NCI-H1694 (cell line): ENCODE measurements at regions not wholly inside any gene's neighbourhood (a gene's known extent, or its start where the extent isn't known, plus 50 kb on each side); places are given as distances from the start of the nearest gene placed in this dataset.
"Not testable (repeated sequence)": the region's sequence is repeated elsewhere in the genome, so short reads cannot be mapped to it uniquely, and the experiment has no call there.

ENCODE experiments used
- DNase-seq: peaks from one replicate; lab custom pipeline; 2025; lab: John Stamatoyannopoulos, UW

DNA sequence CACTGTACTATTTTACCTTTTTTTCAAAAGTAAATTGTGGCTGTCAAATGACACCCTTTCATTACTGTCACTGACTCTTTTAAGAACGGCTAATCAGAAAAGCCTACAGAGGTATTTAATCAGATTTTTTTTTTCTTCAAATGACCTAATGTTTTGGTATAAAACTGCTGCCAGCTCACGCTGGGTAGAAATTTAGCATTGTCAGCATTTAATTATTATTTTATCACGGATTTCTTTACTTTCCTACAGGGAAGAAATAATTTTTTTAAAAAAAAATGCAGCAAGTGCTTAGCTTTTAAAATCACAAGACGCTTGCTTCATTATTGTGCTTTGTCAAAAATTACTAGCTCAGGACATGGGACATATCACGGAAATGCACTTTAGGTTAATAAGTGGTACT lies 149.1 kb upstream of the FOXN3 start:
- no peak for DNase-seq

DNA sequence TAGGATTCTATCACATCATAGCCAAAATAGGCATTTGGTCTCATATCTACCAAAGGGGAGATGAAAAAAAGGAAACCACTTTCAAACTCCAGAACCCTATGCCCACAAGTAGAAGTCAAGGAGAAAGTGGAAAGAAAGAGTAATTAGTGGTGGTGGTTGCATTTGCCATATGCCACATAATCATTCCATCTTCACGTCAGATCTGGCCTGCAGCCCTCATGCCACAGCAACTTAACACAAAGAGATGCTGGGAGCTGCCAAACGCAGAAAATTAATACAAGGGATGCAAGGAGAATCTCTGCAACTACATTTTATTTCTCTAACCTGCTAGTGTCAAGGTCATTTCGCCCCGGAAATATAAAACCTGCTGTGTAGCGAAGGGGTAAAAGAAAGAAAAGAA lies 148.6 kb upstream of the FOXN3 start:
- DNase-seq: no peak

- no peak for DNase-seq
Observed at GRCh38 chr14:89564989-89565388, 148.0 kb upstream of the FOXN3 start.

DNA sequence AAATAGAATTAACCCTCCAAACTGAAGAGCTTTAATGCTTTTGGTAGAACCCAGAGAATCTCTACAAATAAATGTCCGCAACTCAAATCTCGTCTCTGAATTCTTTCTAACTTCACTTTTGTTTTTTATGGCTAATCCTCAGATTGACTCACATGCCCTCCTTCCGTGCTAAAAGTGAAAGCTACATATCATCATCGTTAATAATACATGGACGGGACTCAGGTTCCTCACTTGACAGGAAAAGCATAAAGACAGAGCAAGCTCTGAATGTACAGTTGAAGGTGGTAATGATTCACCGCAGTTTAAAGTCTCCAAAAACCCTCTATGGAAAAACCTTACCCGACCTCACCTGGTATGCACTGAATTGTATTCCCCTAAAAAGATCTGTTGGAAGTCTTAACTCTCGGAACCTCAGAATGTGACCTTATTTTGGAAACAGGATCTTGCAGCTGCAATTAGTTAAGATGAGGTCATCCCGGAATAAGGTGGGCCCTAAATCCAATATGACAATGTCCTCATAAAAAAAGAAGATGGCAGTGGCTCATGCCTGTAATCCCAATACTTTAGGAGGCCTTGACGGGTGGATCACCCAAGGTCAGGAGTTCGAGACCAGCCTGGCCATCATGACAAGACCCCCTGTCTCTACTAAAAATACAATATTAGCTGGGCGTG lies 147.4 kb upstream of the FOXN3 start:
- no peak for DNase-seq

DNA sequence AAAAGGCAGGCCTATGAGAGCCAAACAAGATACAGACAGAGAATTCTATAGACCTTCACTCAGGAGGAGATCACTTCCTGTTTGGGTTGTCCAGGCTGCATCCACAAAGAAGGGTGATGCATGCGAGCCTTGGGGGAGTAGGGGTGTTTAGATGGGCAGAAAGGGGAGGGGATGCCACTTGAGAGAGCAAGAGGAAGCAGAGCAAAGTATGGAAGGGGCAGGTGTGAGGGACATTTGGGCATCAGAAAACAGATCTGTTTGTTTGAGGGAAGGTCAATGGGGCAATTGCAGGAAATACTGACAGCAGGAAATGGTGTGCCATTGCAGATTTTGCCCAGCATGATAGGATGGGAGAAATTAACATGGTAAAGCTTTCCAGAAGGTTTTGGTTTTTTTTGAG lies 146.4 kb upstream of the FOXN3 start:
- no peak for DNase-seq

DNA sequence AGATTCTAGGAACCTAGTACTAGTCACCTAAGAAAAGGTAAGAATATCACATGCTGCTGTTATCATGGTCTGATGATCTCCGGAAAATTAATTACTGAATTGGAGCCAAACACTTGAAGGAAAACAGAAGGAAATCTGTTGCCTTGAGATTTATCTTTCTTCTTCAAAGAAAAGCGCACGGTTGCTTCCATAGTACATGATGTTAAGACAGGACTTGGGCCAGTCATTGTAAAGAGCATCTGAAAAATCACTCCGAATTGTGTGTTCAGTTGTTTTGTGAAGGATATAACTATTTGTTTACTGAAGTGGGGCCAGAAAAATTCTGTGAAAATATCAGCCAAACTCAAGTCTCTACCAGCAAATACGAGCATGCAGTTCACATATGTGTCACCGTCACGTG lies 134.9 kb upstream of the FOXN3 start:
- no peak for DNase-seq

GRCh38 chr14:89551432-89551831 lies 134.4 kb upstream of the FOXN3 start:
- no peak for DNase-seq

DNA sequence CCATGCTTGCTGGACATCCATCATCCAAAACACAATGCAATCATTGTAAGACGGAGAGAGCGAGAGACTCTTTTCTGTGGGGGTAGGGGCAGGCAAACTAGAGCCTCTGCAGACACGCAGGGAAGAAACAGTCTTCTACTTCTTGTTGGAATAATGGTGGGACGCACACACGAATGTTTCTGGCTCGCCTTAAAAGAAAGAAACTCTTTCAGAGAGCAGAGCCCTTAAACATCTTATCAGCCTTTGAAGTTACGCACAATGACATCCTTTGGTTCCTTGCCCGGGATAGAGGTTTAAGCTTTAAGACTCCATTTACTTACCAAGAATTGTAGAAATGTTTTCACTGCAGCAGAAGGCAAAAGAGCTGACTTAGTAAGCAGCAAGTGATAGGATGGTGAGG lies 133.8 kb upstream of the FOXN3 start:
- no peak for DNase-seq

GRCh38 chr14:89549381-89550125 lies 132.5 kb upstream of the FOXN3 start:
- DNase-seq: no peak

DNA sequence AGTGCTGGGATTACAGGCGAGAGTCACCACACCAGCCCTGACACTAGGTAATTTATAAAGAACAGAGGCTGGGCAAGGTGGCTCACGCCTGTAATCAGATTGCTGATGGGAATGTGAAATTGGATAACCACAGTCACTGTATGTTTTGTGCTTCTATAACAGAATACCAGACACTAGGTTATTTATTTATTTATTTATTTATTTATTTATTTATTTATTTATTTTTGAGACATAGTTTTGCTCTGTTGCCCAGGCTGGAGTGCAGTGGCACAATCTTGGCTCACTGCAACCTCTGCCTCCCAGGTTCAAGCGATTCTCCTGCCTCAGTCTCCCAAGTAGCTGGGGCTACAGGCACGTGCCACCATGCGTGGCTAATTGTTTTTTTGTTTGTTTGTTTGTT lies 130.0 kb upstream of the FOXN3 start:
- DNase-seq: not testable (repeated sequence)

DNA sequence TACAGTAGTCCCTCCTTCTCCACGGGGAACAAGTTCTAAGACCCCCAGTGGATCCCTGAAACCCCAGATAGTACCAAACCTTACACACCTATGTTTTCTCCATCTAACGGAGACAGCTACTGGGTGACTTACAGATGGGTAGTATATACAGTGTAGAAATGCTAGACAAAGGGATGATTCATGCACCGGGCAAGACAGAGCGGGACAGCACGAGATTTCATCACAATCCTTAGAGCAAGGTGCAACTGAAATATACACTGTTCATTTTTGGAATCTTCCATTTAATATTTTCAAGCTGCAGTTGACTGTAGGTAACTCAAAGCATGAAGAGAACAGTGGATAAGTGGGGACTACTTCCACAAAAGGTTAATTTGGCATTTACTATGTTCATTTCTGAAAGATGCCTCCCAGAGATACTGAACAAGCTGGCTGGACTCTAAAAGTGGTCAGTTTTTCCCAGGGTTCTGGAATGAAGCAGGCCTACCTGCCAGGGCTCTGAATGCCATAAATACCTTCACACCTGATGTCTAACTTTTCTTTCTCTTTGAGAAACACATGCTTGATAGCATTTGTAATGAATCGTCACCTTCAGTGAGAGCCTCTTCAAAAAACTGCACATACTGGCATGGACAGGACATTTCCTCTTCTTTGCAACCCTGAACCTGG lies 127.7 kb upstream of the FOXN3 start:
- no peak for DNase-seq

- no peak for DNase-seq
Observed at GRCh38 chr14:89543425-89543790, 126.4 kb upstream of the FOXN3 start.

- DNase-seq: no peak
Observed at GRCh38 chr14:89542786-89543424, 125.9 kb upstream of the FOXN3 start.

DNA sequence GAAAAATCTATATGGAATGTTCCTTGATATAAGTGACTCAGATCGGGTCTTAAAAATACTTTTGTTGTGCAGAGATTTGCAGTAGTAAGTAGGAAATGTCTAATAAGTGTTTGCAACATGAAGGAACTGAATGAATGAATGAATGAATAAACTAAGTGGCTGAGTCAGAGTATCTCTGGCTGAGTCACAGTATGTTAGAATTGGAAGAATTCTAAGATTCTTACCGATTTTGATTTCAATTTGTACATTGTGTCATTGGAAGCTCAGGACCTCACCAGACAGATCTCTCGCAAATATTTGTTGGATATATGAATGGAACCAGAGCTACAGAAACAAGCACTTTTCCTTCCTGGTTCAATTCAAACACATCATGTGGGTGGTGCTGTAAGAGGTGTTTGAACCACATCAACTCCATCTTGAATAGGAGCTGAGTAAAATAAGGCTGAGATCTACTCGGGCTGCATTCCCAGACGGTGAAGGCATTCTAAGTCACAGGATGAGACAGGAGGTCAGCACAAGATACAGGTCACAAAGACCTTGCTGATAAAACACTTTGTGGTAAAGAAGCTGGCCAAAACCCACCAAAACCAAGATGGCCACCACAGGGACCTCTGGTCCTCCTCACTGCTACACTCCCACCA lies 123.9 kb upstream of the FOXN3 start:
- no peak for DNase-seq

DNA sequence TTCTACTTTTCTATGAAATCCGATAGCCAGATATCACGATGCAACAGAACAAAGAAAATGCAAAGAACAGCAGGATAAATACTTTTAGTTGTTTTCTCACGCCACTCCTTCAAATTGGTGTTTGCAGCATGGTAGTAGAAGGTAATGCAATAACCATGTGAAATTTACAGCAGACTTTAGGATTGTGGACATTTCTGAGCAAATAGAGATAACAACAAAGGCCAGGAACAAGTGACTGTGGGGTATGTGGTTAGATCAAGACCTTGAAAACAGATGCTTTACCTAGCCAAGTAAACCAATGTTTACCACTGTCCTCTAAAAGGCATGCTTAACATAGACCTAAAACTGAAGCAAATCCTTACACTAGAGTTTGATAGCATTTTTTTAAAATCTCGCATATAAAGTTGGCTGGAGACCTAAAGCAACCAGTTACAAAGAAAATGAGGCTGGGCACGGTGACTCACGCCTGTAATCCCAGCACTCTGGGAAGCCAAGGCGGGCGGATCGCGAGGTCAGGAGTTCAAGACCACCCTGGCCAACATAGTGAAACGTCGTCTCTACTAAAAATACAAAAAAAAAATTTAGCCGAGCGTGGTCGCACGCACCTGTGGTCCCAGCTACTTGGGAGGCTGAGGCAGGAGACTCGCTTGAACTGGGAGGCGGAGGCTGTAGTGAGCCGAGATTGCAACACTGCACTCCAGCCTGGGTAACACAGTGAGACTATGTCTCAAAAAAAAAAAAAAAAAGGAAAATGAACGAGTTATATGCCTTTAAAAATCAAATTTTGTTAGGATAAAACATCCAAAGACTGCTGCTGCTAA lies 123.2 kb upstream of the FOXN3 start:
- no peak for DNase-seq

- DNase-seq: no peak
Observed at GRCh38 chr14:89537911-89538310, 120.9 kb upstream of the FOXN3 start.

DNA sequence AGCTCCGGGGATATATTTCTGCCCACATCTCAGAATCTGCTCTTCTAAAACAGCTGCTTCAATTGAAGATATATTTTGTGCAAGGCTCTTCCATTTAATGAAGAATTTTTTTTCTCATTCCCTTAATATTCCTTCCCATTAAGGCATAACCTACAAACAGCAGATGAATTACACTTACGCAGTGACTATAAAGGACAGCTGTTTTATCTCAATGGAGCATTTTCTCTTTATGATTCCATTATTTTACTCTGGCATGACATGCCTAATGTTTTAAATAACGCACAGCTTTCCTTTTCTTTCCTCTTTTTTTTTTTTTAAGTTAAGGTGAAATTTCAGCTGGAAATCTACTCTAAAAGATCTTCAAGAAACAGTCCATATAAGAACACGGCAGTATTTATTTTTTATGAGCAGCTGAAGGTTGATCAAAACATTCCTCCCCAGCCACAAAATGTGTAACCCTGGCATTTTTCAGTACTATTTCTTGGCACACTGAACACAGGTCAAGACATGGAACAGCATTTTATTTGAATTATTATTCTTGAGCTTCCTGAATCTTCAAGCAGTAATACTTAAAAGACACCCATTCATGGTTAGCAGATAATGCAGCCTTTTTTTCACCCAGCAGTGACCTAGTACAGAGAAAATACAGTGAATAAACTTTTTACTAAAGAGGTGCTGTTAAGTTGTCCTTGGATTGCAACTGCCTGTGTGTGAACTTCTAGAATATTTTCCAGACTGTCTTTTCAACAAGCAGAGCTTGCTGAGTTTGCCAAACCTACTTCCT lies 118.1 kb upstream of the FOXN3 start:
- no peak for DNase-seq

GRCh38 chr14:89533766-89534165 lies 116.7 kb upstream of the FOXN3 start:
- DNase-seq: no peak

DNA sequence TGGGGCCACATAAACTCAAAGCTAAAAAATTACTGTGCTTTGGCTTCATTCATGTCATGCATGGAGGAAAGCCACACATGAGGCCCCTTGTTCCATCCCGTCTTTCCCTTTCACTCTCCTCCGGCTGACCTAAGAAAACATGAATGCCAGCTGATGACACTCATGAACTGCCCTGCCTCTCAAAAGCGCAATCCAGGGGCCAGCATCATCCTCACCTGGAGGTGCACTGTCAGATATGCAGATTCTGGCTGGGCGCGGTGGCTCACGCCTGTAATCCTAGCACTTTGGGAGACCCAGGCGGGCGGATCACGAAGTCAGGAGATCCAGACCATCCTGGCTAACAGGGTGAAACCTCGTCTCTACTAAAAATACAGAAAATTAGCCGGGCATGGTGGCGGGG lies 116.1 kb upstream of the FOXN3 start:
- no peak for DNase-seq

GRCh38 chr14:89531661-89532335 lies 114.8 kb upstream of the FOXN3 start:
- no peak for DNase-seq
